ENCODE measurements at regions not wholly inside any gene's neighbourhood (a gene's known extent, or its start where the extent isn't known, plus 50 kb on each side); places are given as distances from the start of the nearest gene placed in this dataset.

DNA sequence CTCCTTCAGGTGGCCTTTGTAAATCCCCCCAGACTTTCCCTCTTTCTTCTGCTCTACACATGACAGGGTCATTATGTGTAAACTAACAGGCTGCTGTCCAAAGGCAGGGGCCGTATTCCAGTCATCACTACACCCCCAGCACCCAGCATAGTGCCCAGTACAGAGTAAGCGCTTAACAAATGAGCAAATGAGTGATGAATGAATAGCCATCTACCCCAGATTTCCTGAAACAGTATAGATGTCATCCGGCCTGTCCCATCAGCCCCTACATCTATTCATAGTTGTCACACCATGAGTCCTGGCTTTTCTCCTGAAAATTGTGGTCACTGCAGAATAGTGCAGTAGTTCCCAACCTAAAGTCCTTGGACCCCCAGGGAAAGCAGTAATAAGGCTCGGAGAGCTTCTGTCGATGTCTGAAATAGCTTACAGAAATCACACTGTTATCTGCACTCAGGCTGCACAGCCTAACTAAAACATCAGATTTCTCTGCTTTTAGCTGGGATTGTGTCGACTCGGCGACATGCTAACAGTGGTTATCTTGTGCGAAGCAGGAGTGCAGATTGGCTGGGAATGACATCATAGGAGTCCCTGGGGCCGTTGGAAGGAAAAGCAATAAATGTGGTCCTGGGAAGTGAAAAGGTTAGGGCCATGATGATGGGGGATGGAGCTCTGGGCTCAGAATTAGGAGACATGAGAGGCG, 143.8 kb upstream of the NECTIN1 start:
- Mint-ChIP-seq H3K36me3 (no peaks in the 10 kb centered on the region), H3K27ac (no peak overlapping the region), H3K4me3 (no peak overlapping the region), H3K27me3 (ENCODE audit: low read depth in 2 of 2) (peaks cover 0 to 6% of the 10 kb centered on the region in 2 donors), H3K4me1 (no peaks in the 10 kb centered on the region), H3K9me3 (no peaks in the 10 kb centered on the region)
- Histone ChIP-seq H3K9me3 (ENCODE audit: control insufficient read depth, insufficient read depth, low read length) (no peaks in the 10 kb centered on the region), H3K36me3 (ENCODE audit: control insufficient read depth, insufficient read depth, low read length) (no peaks in the 10 kb centered on the region), H3K27ac (ENCODE audit: low read length) (no peak overlapping the region), H3K27me3 (ENCODE audit: control insufficient read depth, insufficient read depth, low read length) (peaks cover 3% of the 10 kb centered on the region), H3K4me1 (ENCODE audit: control insufficient read depth, insufficient read depth, low read length) (no peaks in the 10 kb centered on the region), H3K4me3 (ENCODE audit: low read length) (no peak overlapping the region)
- no peak for DNase-seq
- 76% methylated on average over 11 of the region's 11 CpGs for WGBS (ENCODE audit: insufficient coverage)
- no peak for ATAC-seq
- TF ChIP-seq, protein P1, sequence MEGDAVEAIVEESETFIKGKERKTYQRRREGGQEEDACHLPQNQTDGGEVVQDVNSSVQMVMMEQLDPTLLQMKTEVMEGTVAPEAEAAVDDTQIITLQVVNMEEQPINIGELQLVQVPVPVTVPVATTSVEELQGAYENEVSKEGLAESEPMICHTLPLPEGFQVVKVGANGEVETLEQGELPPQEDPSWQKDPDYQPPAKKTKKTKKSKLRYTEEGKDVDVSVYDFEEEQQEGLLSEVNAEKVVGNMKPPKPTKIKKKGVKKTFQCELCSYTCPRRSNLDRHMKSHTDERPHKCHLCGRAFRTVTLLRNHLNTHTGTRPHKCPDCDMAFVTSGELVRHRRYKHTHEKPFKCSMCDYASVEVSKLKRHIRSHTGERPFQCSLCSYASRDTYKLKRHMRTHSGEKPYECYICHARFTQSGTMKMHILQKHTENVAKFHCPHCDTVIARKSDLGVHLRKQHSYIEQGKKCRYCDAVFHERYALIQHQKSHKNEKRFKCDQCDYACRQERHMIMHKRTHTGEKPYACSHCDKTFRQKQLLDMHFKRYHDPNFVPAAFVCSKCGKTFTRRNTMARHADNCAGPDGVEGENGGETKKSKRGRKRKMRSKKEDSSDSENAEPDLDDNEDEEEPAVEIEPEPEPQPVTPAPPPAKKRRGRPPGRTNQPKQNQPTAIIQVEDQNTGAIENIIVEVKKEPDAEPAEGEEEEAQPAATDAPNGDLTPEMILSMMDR (IDR thresholded peaks at IDR 0.05), result no peak
- intact Hi-C loops (cut with micrococcal nuclease), result no loop called here

DNA sequence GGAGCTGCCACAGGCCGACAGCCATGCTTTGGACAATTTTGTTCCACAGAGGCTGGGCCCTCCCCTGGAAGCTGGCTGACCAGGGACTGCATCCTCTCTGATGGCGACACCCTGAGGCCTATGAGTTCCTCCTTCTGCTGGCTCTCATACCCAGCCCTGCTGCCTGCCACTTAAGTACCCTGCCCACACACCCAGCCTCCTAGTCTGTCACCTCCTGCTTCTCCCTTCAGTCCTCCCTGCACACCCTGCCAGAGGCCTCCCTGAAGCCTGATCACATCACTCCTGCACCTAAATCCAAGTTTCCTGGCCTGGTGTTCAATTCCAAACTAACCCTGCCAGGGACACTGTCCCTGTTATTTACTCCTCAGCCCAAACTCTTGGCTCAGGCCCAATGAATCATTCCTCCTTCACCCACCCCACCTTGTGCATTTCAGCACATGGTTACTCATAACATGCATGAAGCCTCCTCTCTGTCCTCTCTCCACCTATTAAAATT, 136.7 kb upstream of the NECTIN1 start:
- Histone ChIP-seq H3K36me3 (ENCODE audit: control insufficient read depth, insufficient read depth, low read length) (no peaks in the 10 kb centered on the region), H3K27me3 (ENCODE audit: control insufficient read depth, insufficient read depth, low read length) (no peaks in the 10 kb centered on the region), H3K4me1 (ENCODE audit: control insufficient read depth, insufficient read depth, low read length) (no peaks in the 10 kb centered on the region), H3K9me3 (ENCODE audit: control insufficient read depth, insufficient read depth, low read length) (no peaks in the 10 kb centered on the region), H3K27ac (ENCODE audit: low read length) (no peak overlapping the region), H3K4me3 (ENCODE audit: low read length) (no peak overlapping the region)
- 46% methylated on average over 2 of the region's 2 CpGs for WGBS (ENCODE audit: insufficient coverage)
- intact Hi-C loops (cut with micrococcal nuclease), result no loop called here
- Mint-ChIP-seq H3K27ac (no peak overlapping the region), H3K27me3 (ENCODE audit: low read depth in 2 of 2) (peaks cover 15 to 21% of the 10 kb centered on the region in 2 donors), H3K36me3 (no peaks in the 10 kb centered on the region), H3K9me3 (no peaks in the 10 kb centered on the region), H3K4me1 (no peaks in the 10 kb centered on the region), H3K4me3 (no peak overlapping the region)
- TF ChIP-seq, protein P1 (IDR thresholded peaks at IDR 0.05), result no peak
- ATAC-seq (no peak), DNase-seq (no peak)

DNA sequence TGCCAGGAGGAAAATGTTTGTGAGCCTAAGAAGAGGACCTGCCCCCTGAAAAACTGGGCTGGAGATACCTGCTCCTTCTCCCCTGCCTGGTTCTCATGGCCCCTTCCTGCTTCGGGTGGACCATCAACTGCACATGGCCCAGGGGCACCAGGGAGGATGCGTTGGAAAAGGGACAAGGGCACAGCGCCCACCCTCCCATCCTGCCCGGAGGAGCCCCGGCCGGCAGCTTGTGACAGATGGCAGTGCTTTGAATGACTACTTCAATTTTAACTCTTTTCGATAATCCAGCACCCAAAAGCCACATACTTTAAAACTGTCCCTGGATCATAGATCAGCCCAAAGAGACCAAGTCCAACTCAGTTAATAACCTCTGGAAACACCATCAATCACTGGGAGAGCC, 135.8 kb upstream of the NECTIN1 start:
- TF ChIP-seq, protein P1 (IDR thresholded peaks at IDR 0.05), result no peak
- ATAC-seq, result no peak

More for the DNA sequence above, 135.8 kb upstream of the NECTIN1 start:
- Histone ChIP-seq H3K9me3 (ENCODE audit: control insufficient read depth, insufficient read depth, low read length) (no peaks in the 10 kb centered on the region), H3K4me1 (ENCODE audit: control insufficient read depth, insufficient read depth, low read length) (no peaks in the 10 kb centered on the region), H3K36me3 (ENCODE audit: control insufficient read depth, insufficient read depth, low read length) (no peaks in the 10 kb centered on the region), H3K4me3 (ENCODE audit: low read length) (no peak overlapping the region), H3K27ac (ENCODE audit: low read length) (no peak overlapping the region), H3K27me3 (ENCODE audit: control insufficient read depth, insufficient read depth, low read length) (peaks cover under 1% of the 10 kb centered on the region)
- H3K4me3 Mint-ChIP-seq, result no peak overlapping the region
- no peaks in the 10 kb centered on the region for H3K36me3 Mint-ChIP-seq
- no peaks in the 10 kb centered on the region for H3K9me3 Mint-ChIP-seq
- intact Hi-C loops (cut with micrococcal nuclease), result no loop called here
- DNase-seq, result no peak
- peaks cover 19 to 21% of the 10 kb centered on the region in 2 donors for H3K27me3 Mint-ChIP-seq (ENCODE audit: low read depth in 2 of 2)
- no peak overlapping the region for H3K27ac Mint-ChIP-seq
- 95% methylated on average over 7 of the region's 7 CpGs for WGBS (ENCODE audit: insufficient coverage)
- H3K4me1 Mint-ChIP-seq, result no peaks in the 10 kb centered on the region
